ENCODE measurements at regions not wholly inside any gene's neighbourhood (a gene's known extent, or its start where the extent isn't known, plus 50 kb on each side); places are given as distances from the start of the nearest gene placed in this dataset.
A peak's percentile ranks its signal among the peaks of the same experiment; 100 is the strongest.

DNA sequence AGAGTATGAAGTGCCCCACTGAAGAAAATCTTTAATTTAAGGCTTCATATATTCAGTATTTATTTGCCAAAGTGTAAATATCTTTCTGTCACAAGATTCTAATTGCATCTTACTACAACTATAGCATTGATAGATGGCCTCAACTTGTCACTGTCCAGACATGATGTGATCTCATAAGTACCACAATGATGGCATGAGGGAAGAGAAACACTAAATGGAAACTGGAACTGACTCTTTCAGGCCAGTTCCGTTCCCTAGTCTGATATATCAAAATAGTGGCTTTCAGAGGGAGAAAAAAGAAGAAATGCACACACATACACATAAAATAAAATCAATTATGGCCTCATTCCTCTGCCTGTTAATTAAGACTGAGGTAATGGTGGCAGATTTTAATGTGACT, 615.7 kb downstream of the TBL1XR1 start:
- Histone ChIP-seq H3K27ac (no peak overlapping the region), H4K20me1 (ENCODE audit: insufficient read depth, poor library complexity, severe bottlenecking) (no peaks in the 10 kb centered on the region), H3K9me3 (ENCODE audit: low read depth) (no peaks in the 10 kb centered on the region), H3K4me1 (ENCODE audit: insufficient read depth) (no peaks in the 10 kb centered on the region), H3K36me3 (replicated peaks; ENCODE audit: insufficient read depth, low read depth) (no peaks in the 10 kb centered on the region), H3K4me3 (no peak overlapping the region), H3K27me3 (no peaks in the 10 kb centered on the region), H3K4me2 (no peak overlapping the region), H3K9me2 (replicated peaks; ENCODE audit: insufficient read depth) (no peaks in the 10 kb centered on the region), H3K79me2 (no peaks in the 10 kb centered on the region), H2AFZ (no peak overlapping the region)
- 88% methylated on average over 1 of the region's 1 CpG for WGBS (ENCODE audit: low lambda C conversion rate, missing lambda C conversion rate)
- TF ChIP-seq, protein P1, sequence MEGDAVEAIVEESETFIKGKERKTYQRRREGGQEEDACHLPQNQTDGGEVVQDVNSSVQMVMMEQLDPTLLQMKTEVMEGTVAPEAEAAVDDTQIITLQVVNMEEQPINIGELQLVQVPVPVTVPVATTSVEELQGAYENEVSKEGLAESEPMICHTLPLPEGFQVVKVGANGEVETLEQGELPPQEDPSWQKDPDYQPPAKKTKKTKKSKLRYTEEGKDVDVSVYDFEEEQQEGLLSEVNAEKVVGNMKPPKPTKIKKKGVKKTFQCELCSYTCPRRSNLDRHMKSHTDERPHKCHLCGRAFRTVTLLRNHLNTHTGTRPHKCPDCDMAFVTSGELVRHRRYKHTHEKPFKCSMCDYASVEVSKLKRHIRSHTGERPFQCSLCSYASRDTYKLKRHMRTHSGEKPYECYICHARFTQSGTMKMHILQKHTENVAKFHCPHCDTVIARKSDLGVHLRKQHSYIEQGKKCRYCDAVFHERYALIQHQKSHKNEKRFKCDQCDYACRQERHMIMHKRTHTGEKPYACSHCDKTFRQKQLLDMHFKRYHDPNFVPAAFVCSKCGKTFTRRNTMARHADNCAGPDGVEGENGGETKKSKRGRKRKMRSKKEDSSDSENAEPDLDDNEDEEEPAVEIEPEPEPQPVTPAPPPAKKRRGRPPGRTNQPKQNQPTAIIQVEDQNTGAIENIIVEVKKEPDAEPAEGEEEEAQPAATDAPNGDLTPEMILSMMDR (IDR thresholded peaks at IDR 0.05; ENCODE audit: poor library complexity) = no peak
- TF ChIP-seq EZH2phosphoT487 (IDR thresholded peaks at IDR 0.05; ENCODE audit: low read depth, severe bottlenecking, unreplicated experiment) (no peak), EZH2 (IDR thresholded peaks at IDR 0.05; ENCODE audit: borderline replicate concordance) (no peak)
- DNase-seq (ENCODE audit: low spot score) = no peak

DNA sequence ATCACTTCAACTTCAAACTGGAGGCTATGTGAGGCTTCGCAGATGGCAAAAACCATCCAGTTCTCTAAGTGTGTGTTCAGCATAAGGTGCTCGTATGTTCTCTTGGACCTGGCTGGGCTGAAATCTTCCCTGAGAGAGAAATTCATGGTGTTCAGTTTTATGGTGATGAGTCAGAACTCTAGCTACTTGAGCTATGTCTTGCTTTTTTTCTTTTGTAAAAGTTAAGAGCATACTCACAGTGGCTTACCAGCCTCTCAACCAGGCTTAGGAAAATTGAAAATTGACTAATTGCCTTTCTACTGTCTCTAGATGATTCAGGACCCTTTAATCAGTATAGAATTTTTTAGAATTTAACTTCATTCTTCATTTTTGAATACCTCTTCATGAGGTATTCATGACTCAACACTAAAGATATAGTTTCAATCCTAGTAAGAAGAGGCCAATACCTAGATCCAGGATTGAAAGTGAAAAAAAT, 617.5 kb downstream of the TBL1XR1 start:
- H3K9me2 ChIP-seq (replicated peaks; ENCODE audit: insufficient read depth) = no peaks in the 10 kb centered on the region
- H4K20me1 ChIP-seq (ENCODE audit: insufficient read depth, poor library complexity, severe bottlenecking) = no peaks in the 10 kb centered on the region
- H3K4me2 ChIP-seq = no peak overlapping the region
- TF ChIP-seq EZH2phosphoT487 (IDR thresholded peaks at IDR 0.05; ENCODE audit: low read depth, severe bottlenecking, unreplicated experiment) = no peak
- TF ChIP-seq, protein P1 (IDR thresholded peaks at IDR 0.05; ENCODE audit: poor library complexity) = no peak
- no peak for TF ChIP-seq EZH2 (IDR thresholded peaks at IDR 0.05; ENCODE audit: borderline replicate concordance)
- no peak overlapping the region for H3K27ac ChIP-seq
- H3K27me3 ChIP-seq = no peaks in the 10 kb centered on the region
- H3K4me1 ChIP-seq (ENCODE audit: insufficient read depth) = no peaks in the 10 kb centered on the region
- DNase-seq (ENCODE audit: low spot score) = peak; percentile 12
- H2AFZ ChIP-seq = no peak overlapping the region
- no peaks in the 10 kb centered on the region for H3K9me3 ChIP-seq (ENCODE audit: low read depth)
- H3K36me3 ChIP-seq (replicated peaks; ENCODE audit: insufficient read depth, low read depth) = no peaks in the 10 kb centered on the region
- WGBS (ENCODE audit: low lambda C conversion rate, missing lambda C conversion rate) = 84% methylated on average over 2 of the region's 2 CpGs
- H3K4me3 ChIP-seq = no peak overlapping the region
- no peaks in the 10 kb centered on the region for H3K79me2 ChIP-seq

DNA sequence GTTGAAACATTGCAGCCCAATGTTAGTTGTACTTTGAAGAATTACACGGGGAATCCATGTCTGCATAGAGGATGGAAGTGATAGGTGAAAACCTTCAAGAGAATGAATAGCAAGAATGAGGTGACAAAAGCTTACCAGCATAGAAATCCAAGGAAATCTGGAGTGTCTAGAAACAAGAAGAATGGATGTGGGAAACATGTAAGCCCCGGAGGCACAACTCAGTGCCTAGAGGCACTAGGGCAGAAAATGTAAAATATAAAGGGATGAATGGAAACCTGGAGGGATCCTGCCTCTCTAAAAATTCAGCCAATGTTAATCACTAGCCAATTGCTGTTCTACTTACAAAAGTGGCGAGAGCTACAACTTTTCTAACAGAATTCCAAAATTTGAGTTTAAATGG, 619.0 kb downstream of the TBL1XR1 start:
- H3K27ac ChIP-seq = no peak overlapping the region
- H3K79me2 ChIP-seq = no peaks in the 10 kb centered on the region
- H3K27me3 ChIP-seq = no peaks in the 10 kb centered on the region
- no peaks in the 10 kb centered on the region for H3K9me3 ChIP-seq (ENCODE audit: low read depth)
- TF ChIP-seq EZH2 (IDR thresholded peaks at IDR 0.05; ENCODE audit: borderline replicate concordance) = no peak
- TF ChIP-seq, protein P1 (IDR thresholded peaks at IDR 0.05; ENCODE audit: poor library complexity) = no peak
- TF ChIP-seq EZH2phosphoT487 (IDR thresholded peaks at IDR 0.05; ENCODE audit: low read depth, severe bottlenecking, unreplicated experiment) = no peak
- H3K9me2 ChIP-seq (replicated peaks; ENCODE audit: insufficient read depth) = no peaks in the 10 kb centered on the region
- no peak overlapping the region for H2AFZ ChIP-seq
- no peak overlapping the region for H3K4me2 ChIP-seq
- H3K4me3 ChIP-seq = no peak overlapping the region
- no peaks in the 10 kb centered on the region for H3K4me1 ChIP-seq (ENCODE audit: insufficient read depth)
- H4K20me1 ChIP-seq (ENCODE audit: insufficient read depth, poor library complexity, severe bottlenecking) = no peaks in the 10 kb centered on the region
- WGBS (ENCODE audit: low lambda C conversion rate, missing lambda C conversion rate) = 96% methylated on average over 3 of the region's 3 CpGs
- no peak for DNase-seq (ENCODE audit: low spot score)
- H3K36me3 ChIP-seq (replicated peaks; ENCODE audit: insufficient read depth, low read depth) = no peaks in the 10 kb centered on the region

DNA sequence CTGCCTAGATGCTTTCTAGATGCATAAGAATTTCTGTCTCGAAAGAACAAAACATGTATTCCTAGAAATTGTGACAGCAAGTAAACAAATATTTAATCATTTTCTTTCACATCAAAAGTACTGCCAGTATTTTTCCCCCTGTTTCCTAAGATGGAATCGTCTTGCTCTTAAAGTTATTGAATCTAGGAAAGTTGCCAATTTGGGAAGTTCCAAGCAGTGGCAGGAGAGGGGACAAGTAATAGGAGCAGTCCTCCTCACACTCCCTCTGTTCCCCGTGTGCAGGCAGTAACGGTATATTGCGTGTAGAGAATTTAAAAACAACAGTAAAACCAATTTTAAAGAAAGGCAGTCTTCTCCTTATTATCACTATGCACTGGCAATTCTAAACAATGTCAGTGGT, 619.8 kb downstream of the TBL1XR1 start:
- H3K4me1 ChIP-seq (ENCODE audit: insufficient read depth) = no peaks in the 10 kb centered on the region
- H3K4me3 ChIP-seq = no peak overlapping the region
- no peak for DNase-seq (ENCODE audit: low spot score)
- no peaks in the 10 kb centered on the region for H3K36me3 ChIP-seq (replicated peaks; ENCODE audit: insufficient read depth, low read depth)
- no peaks in the 10 kb centered on the region for H3K9me2 ChIP-seq (replicated peaks; ENCODE audit: insufficient read depth)
- H2AFZ ChIP-seq = no peak overlapping the region
- H3K4me2 ChIP-seq = no peak overlapping the region
- no peaks in the 10 kb centered on the region for H4K20me1 ChIP-seq (ENCODE audit: insufficient read depth, poor library complexity, severe bottlenecking)
- H3K27ac ChIP-seq = no peak overlapping the region
- no peaks in the 10 kb centered on the region for H3K9me3 ChIP-seq (ENCODE audit: low read depth)
- TF ChIP-seq EZH2 (IDR thresholded peaks at IDR 0.05; ENCODE audit: borderline replicate concordance) (no peak), EZH2phosphoT487 (IDR thresholded peaks at IDR 0.05; ENCODE audit: low read depth, severe bottlenecking, unreplicated experiment) (no peak)
- TF ChIP-seq, protein P1 (IDR thresholded peaks at IDR 0.05; ENCODE audit: poor library complexity) = no peak
- 81% methylated on average over 5 of the region's 5 CpGs for WGBS (ENCODE audit: low lambda C conversion rate, missing lambda C conversion rate)
- no peaks in the 10 kb centered on the region for H3K27me3 ChIP-seq
- H3K79me2 ChIP-seq = no peaks in the 10 kb centered on the region

Measured in hepatocyte (in vitro differentiated cells).